Left ventricle myocardium inferior (tissue), 1 donor: ENCODE measurements at regions not wholly inside any gene's neighbourhood (a gene's known extent, or its start where the extent isn't known, plus 50 kb on each side); places are given as distances from the start of the nearest gene placed in this dataset.
A peak's percentile ranks its signal among the peaks of the same experiment; 100 is the strongest.

Experiments
- DNase-seq: peaks from one replicate; pipeline ENCODE4 v3.0.0-alpha.2; 2020
- H3K27ac ChIP-seq: fragments of 200-600 bp; replicated peaks from 2 replicates; pipeline ENCODE4 v1.8.0; 2021
- H3K27me3 ChIP-seq: fragments of 200-600 bp; 2 replicates; pipeline ENCODE4 v1.8.0; 2021; ENCODE audit warnings: low read depth
- H3K36me3 ChIP-seq: fragments of 200-600 bp; 2 replicates; pipeline ENCODE4 v1.8.0; 2021
- H3K4me1 ChIP-seq: fragments of 200-600 bp; 2 replicates; pipeline ENCODE4 v1.8.0; 2021
- H3K4me3 ChIP-seq: fragments of 200-600 bp; 2 replicates; pipeline ENCODE4 v1.8.0; 2021; ENCODE audit warnings: mild to moderate bottlenecking, moderate library complexity
- H3K9me3 ChIP-seq: fragments of 200-600 bp; replicated peaks from 2 replicates; pipeline ENCODE4 v1.8.0; 2021
- intact Hi-C: fragments of 100-400 bp; cut with micrococcal nuclease; formaldehyde crosslinking; loops from one replicate; pipeline ENCODE4 v1.11.0; 2022
- TF ChIP-seq, protein P1 (sequence below): fragments of 200-600 bp; IDR thresholded peaks from 2 replicates; pipeline ENCODE4 v1.8.0; 2021; ENCODE audit warnings: antibody characterized with exemption, mild to moderate bottlenecking, borderline replicate concordance
- donor health status: DM: no; HTN: yes; CAD: no; lungs with severe emphysema.

DNA sequence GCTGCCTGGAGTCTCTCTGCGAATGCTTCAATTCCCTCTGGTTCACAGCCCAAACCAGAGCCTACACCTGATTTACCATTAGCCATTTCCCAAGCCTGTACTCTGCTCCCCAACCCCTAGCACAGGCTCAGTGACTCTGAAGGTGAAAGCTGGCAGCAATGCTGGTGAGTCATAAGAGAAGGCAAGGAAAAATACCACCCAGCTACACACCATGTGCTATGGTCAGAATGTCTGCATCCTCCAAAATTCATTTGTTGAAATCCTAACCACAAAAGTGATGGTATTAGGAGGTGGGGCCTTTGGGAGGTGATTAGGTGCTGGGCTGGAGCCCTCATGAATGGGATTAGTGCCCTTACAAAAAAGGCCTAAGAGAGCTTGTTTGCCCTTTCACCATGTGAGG, 117.1 kb upstream of the TJP1 start:
- Histone ChIP-seq H3K4me1 (no peaks in the 10 kb centered on the region), H3K9me3 (no peaks in the 10 kb centered on the region), H3K27me3 (no peaks in the 10 kb centered on the region), H3K36me3 (no peaks in the 10 kb centered on the region), H3K27ac (no peak overlapping the region), H3K4me3 (no peak overlapping the region)
- intact Hi-C loops = loop anchor here (10.0 kb wide), 1 partner anchor 215 kb away; no protein-coding TSS in a partner anchor
- TF ChIP-seq, protein P1, sequence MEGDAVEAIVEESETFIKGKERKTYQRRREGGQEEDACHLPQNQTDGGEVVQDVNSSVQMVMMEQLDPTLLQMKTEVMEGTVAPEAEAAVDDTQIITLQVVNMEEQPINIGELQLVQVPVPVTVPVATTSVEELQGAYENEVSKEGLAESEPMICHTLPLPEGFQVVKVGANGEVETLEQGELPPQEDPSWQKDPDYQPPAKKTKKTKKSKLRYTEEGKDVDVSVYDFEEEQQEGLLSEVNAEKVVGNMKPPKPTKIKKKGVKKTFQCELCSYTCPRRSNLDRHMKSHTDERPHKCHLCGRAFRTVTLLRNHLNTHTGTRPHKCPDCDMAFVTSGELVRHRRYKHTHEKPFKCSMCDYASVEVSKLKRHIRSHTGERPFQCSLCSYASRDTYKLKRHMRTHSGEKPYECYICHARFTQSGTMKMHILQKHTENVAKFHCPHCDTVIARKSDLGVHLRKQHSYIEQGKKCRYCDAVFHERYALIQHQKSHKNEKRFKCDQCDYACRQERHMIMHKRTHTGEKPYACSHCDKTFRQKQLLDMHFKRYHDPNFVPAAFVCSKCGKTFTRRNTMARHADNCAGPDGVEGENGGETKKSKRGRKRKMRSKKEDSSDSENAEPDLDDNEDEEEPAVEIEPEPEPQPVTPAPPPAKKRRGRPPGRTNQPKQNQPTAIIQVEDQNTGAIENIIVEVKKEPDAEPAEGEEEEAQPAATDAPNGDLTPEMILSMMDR = no peak
- no peak for DNase-seq

DNA sequence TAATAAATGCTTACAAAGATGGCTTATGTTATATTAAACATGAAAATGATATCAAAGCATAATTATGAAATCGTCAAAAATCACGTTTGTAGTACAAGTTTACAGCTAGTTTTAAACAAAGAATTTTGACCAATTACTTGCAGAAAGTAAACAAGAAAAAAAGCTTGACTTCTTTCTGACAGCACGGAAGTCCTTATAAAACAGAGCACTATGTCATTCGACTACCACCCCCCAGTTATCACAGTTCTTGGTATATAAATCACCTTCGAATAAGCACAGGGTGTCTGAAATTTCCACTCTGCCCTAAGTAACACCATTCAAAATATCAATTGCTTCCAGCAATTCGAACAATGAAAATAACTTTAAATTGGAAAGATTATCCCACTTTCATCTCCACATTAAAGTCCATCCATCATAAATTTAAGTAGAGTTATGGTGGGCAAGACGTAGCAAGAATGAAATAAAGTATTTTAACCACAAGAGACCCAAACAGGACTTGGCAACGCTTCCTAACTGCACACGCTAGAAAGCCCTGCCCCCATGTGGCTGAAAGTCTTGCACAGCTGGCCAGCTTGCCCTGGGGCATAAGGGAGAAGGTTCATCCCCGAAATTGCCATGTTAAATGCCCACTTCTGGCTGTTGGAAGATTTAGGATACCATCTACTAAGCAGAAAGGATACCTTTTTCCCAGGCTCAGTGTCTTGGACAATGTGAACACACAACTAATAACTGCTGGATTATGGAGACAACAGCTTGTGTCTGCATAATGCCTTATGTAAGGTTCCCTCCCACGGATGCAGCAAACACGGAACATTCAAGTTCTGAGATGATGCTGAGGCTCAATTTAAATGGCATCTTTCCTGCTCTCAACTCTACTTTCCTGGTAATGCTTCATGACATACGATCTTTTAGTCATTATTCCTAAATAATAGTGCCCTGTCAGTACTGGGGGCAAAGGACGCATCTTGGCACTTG, 116.4 kb upstream of the TJP1 start:
- TF ChIP-seq, protein P1 = peak; percentile 50

GRCh38 chr15:29937956-29938355, 115.7 kb upstream of the TJP1 start:
- H3K9me3 ChIP-seq = no peaks in the 10 kb centered on the region
- H3K27me3 ChIP-seq = no peaks in the 10 kb centered on the region
- H3K27ac ChIP-seq = no peak overlapping the region
- no peaks in the 10 kb centered on the region for H3K4me1 ChIP-seq
- H3K4me3 ChIP-seq = no peak overlapping the region
- intact Hi-C loops = loop anchor here (10.0 kb wide), 1 partner anchor 213 kb away; no protein-coding TSS in a partner anchor
- no peak for DNase-seq
- H3K36me3 ChIP-seq = no peaks in the 10 kb centered on the region
- TF ChIP-seq, protein P1 = no peak

More for the DNA sequence above, 116.4 kb upstream of the TJP1 start:
- H3K9me3 ChIP-seq = no peaks in the 10 kb centered on the region
- DNase-seq = no peak
- H3K27me3 ChIP-seq = no peaks in the 10 kb centered on the region
- intact Hi-C loops = loop anchor here (10.0 kb wide), 1 partner anchor 214 kb away; no protein-coding TSS in a partner anchor
- H3K36me3 ChIP-seq = no peaks in the 10 kb centered on the region
- H3K27ac ChIP-seq = no peak overlapping the region
- H3K4me1 ChIP-seq = no peaks in the 10 kb centered on the region
- H3K4me3 ChIP-seq = no peak overlapping the region

DNA sequence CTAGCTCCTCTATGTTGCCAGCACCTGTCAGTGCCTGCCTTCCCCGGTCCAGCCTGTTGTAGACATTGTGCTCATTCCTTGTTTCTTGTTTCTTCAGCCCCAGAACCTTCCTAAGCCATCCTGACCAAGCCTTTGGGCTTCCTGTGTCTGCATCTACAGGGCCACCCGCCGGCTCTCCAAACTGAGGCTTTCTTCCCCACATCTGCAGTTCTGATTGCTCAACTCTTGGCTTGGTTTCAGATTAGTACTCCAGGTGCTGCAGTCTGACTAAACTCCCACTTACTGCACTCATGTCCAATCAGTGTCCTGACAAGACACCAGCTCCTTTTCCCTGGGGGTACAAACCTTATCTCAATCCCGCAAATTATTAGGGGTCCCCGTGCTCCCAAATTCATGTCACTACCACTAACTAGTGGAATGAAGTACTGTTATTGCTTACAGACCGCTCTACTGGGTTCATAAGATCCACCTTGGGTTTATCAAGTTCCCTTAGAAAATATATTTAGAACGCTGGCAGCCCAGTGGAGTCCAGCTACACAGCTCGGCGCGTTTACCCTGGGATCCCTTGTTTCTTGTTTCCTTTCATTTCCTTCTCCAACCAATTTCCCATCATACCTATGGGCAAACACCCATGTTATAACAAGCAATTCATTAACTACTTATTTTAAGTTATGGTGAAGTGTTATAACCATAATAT, 114.2 kb upstream of the TJP1 start:
- TF ChIP-seq, protein P1 = no peak
- Histone ChIP-seq H3K4me3 (no peak overlapping the region), H3K9me3 (no peaks in the 10 kb centered on the region), H3K27me3 (no peaks in the 10 kb centered on the region), H3K4me1 (no peaks in the 10 kb centered on the region), H3K36me3 (no peaks in the 10 kb centered on the region), H3K27ac (no peak overlapping the region)
- no peak for DNase-seq
- intact Hi-C loops = loop anchor here (10.0 kb wide), 1 partner anchor 212 kb away; no protein-coding TSS in a partner anchor

- Histone ChIP-seq H3K27me3 (no peaks in the 10 kb centered on the region), H3K9me3 (no peaks in the 10 kb centered on the region), H3K4me1 (no peaks in the 10 kb centered on the region), H3K27ac (no peak overlapping the region), H3K4me3 (no peak overlapping the region), H3K36me3 (no peaks in the 10 kb centered on the region)
- intact Hi-C loops = loop anchor here (10.0 kb wide), 1 partner anchor 211 kb away; no protein-coding TSS in a partner anchor
- TF ChIP-seq, protein P1 = peak; percentile 52
- DNase-seq = no peak
Measured at GRCh38 chr15:29935296-29936004, 113.2 kb upstream of the TJP1 start.
